Esophagus muscularis mucosa (tissue), 3 donors: ENCODE measurements at regions not wholly inside any gene's neighbourhood (a gene's known extent, or its start where the extent isn't known, plus 50 kb on each side); places are given as distances from the start of the nearest gene placed in this dataset.

Experiments used
- CTCF ChIP-seq, 3 experiments: fragments of 200-600 bp in 2 of 3; fragments of 450-650 bp in 1 of 3; sonication (generic) in 2 of 3; IDR thresholded peaks; one replicate each; pipeline ENCODE4 v1.5.1; 2017 to 2019; ENCODE audit warnings: antibody characterized with exemption in 3 of 3, mild to moderate bottlenecking in 2 of 3, moderate library complexity in 1 of 3
- EP300 ChIP-seq: sonication (generic); formaldehyde crosslinking; IDR thresholded peaks from one replicate; pipeline ENCODE4 v1.6.1; 2017; ENCODE audit warnings: antibody characterized with exemption

DNA sequence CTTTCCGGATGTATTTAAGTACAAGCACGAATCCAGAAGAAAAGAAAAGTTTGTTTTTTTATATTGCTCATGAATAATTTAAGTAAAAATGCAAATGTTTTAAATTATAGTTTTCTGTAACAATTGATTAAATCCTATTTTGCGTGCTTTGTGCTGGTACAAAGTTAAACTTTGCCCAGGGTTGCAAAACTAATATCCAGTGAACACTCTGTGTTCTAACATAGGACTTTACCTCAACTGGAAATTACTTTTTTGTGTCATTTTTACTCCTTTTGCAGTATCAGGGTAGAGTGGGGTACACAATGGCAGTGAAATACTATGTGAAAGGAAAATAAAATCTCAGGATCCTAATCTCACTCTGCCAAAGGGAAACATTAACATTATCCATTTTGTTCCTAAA lies 801.4 kb upstream of the MBL2 start:
- no peak for TF ChIP-seq CTCF (IDR thresholded peaks at IDR 0.05)
- no peak for TF ChIP-seq EP300
